Parathyroid adenoma (tissue), 2 donors: ENCODE measurements at regions not wholly inside any gene's neighbourhood (a gene's known extent, or its start where the extent isn't known, plus 50 kb on each side); places are given as distances from the start of the nearest gene placed in this dataset.

Source experiments
- H2AFZ ChIP-seq: fragments of 300-600 bp; sonication (generic); one replicate; pipeline ENCODE4 v1.7.0; 2017; ENCODE audit warnings: antibody characterized with exemption, mild to moderate bottlenecking
- H3K27ac ChIP-seq: fragments of 300-600 bp; sonication (generic); one replicate; pipeline ENCODE4 v1.7.0; 2017
- H3K27me3 ChIP-seq: fragments of 300-600 bp; sonication (generic); one replicate; pipeline ENCODE4 v1.7.0; 2017; ENCODE audit warnings: low read length; ENCODE audit not compliant: control insufficient read depth, insufficient read depth
- H3K36me3 ChIP-seq: fragments of 300-600 bp; sonication (generic); one replicate; pipeline ENCODE4 v1.7.0; 2017; ENCODE audit warnings: low read length; ENCODE audit not compliant: control insufficient read depth, insufficient read depth
- H3K4me1 ChIP-seq: fragments of 300-600 bp; sonication (generic); one replicate; pipeline ENCODE4 v1.7.0; 2017; ENCODE audit warnings: control low read depth
- H3K4me2 ChIP-seq: fragments of 300-600 bp; sonication (generic); one replicate; pipeline ENCODE4 v1.7.0; 2017; ENCODE audit warnings: low read length
- H3K4me3 ChIP-seq: fragments of 300-600 bp; sonication (generic); one replicate; pipeline ENCODE4 v1.7.0; 2017; ENCODE audit warnings: low read depth, low read length
- H3K79me2 ChIP-seq: fragments of 300-600 bp; sonication (generic); one replicate; pipeline ENCODE4 v1.7.0; 2017; ENCODE audit warnings: control low read depth
- H3K9ac ChIP-seq: fragments of 300-600 bp; sonication (generic); one replicate; pipeline ENCODE4 v1.7.0; 2017; ENCODE audit warnings: mild to moderate bottlenecking
- H3K9me3 ChIP-seq: fragments of 300-600 bp; sonication (generic); one replicate; pipeline ENCODE4 v1.7.0; 2017; ENCODE audit warnings: low read length; ENCODE audit not compliant: control insufficient read depth
- CTCF ChIP-seq: fragments of 300-600 bp; sonication (generic); IDR thresholded peaks from one replicate; pipeline ENCODE4 v1.7.0; 2017; ENCODE audit warnings: antibody characterized with exemption, mild to moderate bottlenecking
- donor health status: primary hyperparathyroidism.

DNA sequence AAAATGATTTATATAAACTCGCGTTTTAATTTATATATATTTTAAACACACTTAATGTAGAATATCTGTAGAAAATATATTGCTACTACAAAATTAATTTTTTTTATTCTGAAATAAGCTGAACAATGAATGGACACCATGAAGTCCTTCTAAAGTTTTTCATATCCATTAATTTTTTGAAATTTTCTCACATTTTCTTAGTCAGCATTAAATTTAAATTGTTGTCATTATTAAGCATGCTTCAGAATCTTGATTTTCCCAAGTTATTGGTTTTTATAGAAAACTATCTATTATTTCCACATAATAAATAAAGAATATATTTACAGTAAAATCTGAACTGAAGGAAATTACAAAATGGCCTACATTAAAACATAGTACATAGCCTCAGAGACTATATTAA, 1314.9 kb upstream of the CDH6 start:
- no peaks in the 10 kb centered on the region for H3K79me2 ChIP-seq
- no peak overlapping the region for H3K4me3 ChIP-seq
- H3K4me2 ChIP-seq = no peak overlapping the region
- H3K27ac ChIP-seq = no peak overlapping the region
- H3K9me3 ChIP-seq = no peaks in the 10 kb centered on the region
- H3K27me3 ChIP-seq = no peaks in the 10 kb centered on the region
- peaks cover 2% of the 10 kb centered on the region for H3K36me3 ChIP-seq
- TF ChIP-seq CTCF = no peak
- no peak overlapping the region for H2AFZ ChIP-seq
- H3K4me1 ChIP-seq = no peaks in the 10 kb centered on the region
- H3K9ac ChIP-seq = no peak overlapping the region

DNA sequence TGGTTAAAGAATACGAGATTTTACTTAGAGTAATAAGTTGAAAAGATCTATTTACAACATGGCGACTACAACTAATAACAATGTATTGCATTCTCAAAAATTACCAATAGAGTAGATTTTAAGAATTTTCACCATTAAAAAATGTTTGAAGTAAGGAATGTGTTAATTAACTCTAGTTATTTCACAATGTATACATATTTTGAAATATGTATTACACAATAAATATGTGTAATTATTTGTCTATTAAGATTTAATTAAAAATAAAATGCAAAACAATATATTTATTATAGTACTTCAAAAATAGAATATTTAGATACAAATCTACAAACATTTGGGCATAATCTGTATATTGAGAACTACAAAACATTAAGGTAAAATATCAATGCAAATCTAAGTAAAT, 1326.3 kb upstream of the CDH6 start:
- H3K27me3 ChIP-seq = no peaks in the 10 kb centered on the region
- TF ChIP-seq CTCF = no peak
- no peak overlapping the region for H3K9ac ChIP-seq
- no peak overlapping the region for H2AFZ ChIP-seq
- H3K27ac ChIP-seq = no peak overlapping the region
- no peak overlapping the region for H3K4me2 ChIP-seq
- H3K36me3 ChIP-seq = no peaks in the 10 kb centered on the region
- no peak overlapping the region for H3K4me3 ChIP-seq
- no peaks in the 10 kb centered on the region for H3K4me1 ChIP-seq
- H3K9me3 ChIP-seq = no peaks in the 10 kb centered on the region
- H3K79me2 ChIP-seq = no peaks in the 10 kb centered on the region

GRCh38 chr5:29853711-29854220, 1339.7 kb upstream of the CDH6 start:
- Histone ChIP-seq H3K27me3 (no peaks in the 10 kb centered on the region), H3K9me3 (no peaks in the 10 kb centered on the region), H3K4me1 (no peaks in the 10 kb centered on the region), H3K4me3 (no peak overlapping the region), H3K36me3 (no peaks in the 10 kb centered on the region), H3K4me2 (no peak overlapping the region), H3K79me2 (no peaks in the 10 kb centered on the region), H3K27ac (no peak overlapping the region), H3K9ac (no peak overlapping the region), H2AFZ (no peak overlapping the region)
- TF ChIP-seq CTCF = no peak

GRCh38 chr5:29852329-29852728, 1341.2 kb upstream of the CDH6 start:
- Histone ChIP-seq H3K9me3 (no peaks in the 10 kb centered on the region), H3K79me2 (no peaks in the 10 kb centered on the region), H3K4me1 (no peaks in the 10 kb centered on the region), H3K27me3 (no peaks in the 10 kb centered on the region), H2AFZ (no peak overlapping the region), H3K27ac (no peak overlapping the region), H3K36me3 (no peaks in the 10 kb centered on the region), H3K9ac (no peak overlapping the region), H3K4me2 (no peak overlapping the region), H3K4me3 (no peak overlapping the region)
- no peak for TF ChIP-seq CTCF

DNA sequence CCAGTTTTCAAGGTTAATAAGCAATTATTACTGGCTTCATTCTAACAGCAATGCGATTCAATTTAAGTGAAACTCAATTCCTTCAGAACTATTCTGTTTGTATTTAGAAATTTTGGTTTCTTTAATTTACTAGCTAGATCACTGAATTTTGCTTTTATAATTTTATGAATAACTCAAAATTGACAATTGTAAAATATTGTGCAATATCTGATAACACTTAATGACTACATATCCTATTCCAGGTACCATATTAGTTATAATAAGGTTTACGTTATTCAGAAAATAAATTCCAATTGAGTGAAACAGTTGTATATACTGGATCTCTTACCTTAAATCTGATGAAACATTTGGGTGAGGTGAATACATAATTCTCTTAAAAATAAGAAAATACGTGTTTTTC, 1348.3 kb upstream of the CDH6 start:
- Histone ChIP-seq H3K4me3 (no peak overlapping the region), H3K9me3 (no peaks in the 10 kb centered on the region), H3K27me3 (no peaks in the 10 kb centered on the region), H2AFZ (no peak overlapping the region), H3K9ac (no peak overlapping the region), H3K36me3 (no peaks in the 10 kb centered on the region), H3K27ac (no peak overlapping the region), H3K4me1 (no peaks in the 10 kb centered on the region), H3K79me2 (no peaks in the 10 kb centered on the region), H3K4me2 (no peak overlapping the region)
- TF ChIP-seq CTCF = no peak
